ENCODE measurements at regions not wholly inside any gene's neighbourhood (a gene's known extent, or its start where the extent isn't known, plus 50 kb on each side); places are given as distances from the start of the nearest gene placed in this dataset.

GRCh38 chr14:71363946-71364925 is 457.0 kb downstream of the PCNX1 start:
- no peak overlapping the region; a peak in 2 of 7 replicates for H3K27ac Mint-ChIP-seq
- Histone ChIP-seq H3K4me1 (ENCODE audit: insufficient read depth, low read length) (peaks cover 4% of the 10 kb centered on the region; the same call in 1 of the 2 replicates), H3K9ac (ENCODE audit: extremely low read depth, insufficient read length, low read length) (no peak overlapping the region), H4K20me1 (ENCODE audit: control insufficient read depth, insufficient read depth, insufficient read length) (no peaks in the 10 kb centered on the region), H3K4ac (ENCODE audit: low read depth, low read length) (no peak overlapping the region), H4K8ac (replicated peaks; ENCODE audit: insufficient read length, low read depth, low read length) (no peak overlapping the region), H3K23ac (ENCODE audit: insufficient read length, low read depth, low read length) (no peak overlapping the region), H3K79me2 (ENCODE audit: insufficient read depth, low read length) (peaks cover 14% of the 10 kb centered on the region; the same call in 1 of the 2 replicates), H3K4me2 (ENCODE audit: insufficient read depth, insufficient read length, low read length) (no peak overlapping the region), H3K23me2 (ENCODE audit: insufficient read length, low read depth, low read length, poor library complexity, severe bottlenecking) (no peaks in the 10 kb centered on the region), H4K91ac (ENCODE audit: insufficient read length, low read depth, low read length) (no peak overlapping the region), H2BK5ac (ENCODE audit: insufficient read length, low read length) (no peak overlapping the region), H3K27ac (ENCODE audit: insufficient read length, low read depth, low read length) (no peak overlapping the region), H2BK12ac (ENCODE audit: insufficient read length, low read depth, low read length) (no peak overlapping the region), H2AK5ac (ENCODE audit: insufficient read length, low read length) (no peak overlapping the region), H2AFZ (ENCODE audit: low read length) (no peak overlapping the region), H3K56ac (ENCODE audit: insufficient read length, low read depth, low read length) (no peak overlapping the region), H2BK120ac (ENCODE audit: low read depth, low read length, poor library complexity, severe bottlenecking) (no peak overlapping the region), H3K79me1 (ENCODE audit: insufficient read depth, low read depth, low read length, poor library complexity, severe bottlenecking) (peaks cover 4% of the 10 kb centered on the region), H3K14ac (ENCODE audit: insufficient read depth, low read length) (no peak overlapping the region), H3K9me3 (ENCODE audit: control insufficient read depth, low read depth, low read length) (no peaks in the 10 kb centered on the region), H2BK20ac (ENCODE audit: low read depth, low read length, poor library complexity, severe bottlenecking) (no peak overlapping the region), H3K18ac (ENCODE audit: insufficient read length, low read depth, low read length) (no peak overlapping the region), H4K5ac (ENCODE audit: insufficient read length, low read depth, low read length) (no peak overlapping the region), H3K27me3 (ENCODE audit: insufficient read depth, low read length) (no peaks in the 10 kb centered on the region), H2BK15ac (ENCODE audit: low read depth, low read length) (no peak overlapping the region), H3T11ph (ENCODE audit: low read length) (no peak overlapping the region)
- peaks cover 3 to 4% of the 10 kb centered on the region in 2 experiments; a peak in 4 of 5 replicates for H3K9me3 Mint-ChIP-seq
- H3K4me1 Mint-ChIP-seq, result peaks cover 11 to 19% of the 10 kb centered on the region in 2 experiments
- DNase-seq, result no peak
- no peak overlapping the region for H3K4me3 Mint-ChIP-seq
- H3K27me3 Mint-ChIP-seq (ENCODE audit: low read depth), result no peaks in the 10 kb centered on the region
- TF ChIP-seq CTCF (conservative IDR thresholded peaks at IDR 0.05), result no peak
- WGBS (ENCODE audit: extremely low coverage, insufficient read length, low lambda C conversion rate), result no CpG with 5 or more reads among the region's 8 CpGs
- peaks cover 0 to 4% (median 2%) of the 10 kb centered on the region in 3 experiments; a peak in 6 of 7 replicates for H3K36me3 Mint-ChIP-seq (ENCODE audit: insufficient read depth in 1 of 3, low read depth in 3 of 3)
